ENCODE measurements at regions not wholly inside any gene's neighbourhood (a gene's known extent, or its start where the extent isn't known, plus 50 kb on each side); places are given as distances from the start of the nearest gene placed in this dataset.

GRCh38 chr12:131497966-131498365 lies 212.9 kb upstream of the SFSWAP start (continued):
- TF ChIP-seq CHD7 (IDR thresholded peaks at IDR 0.05; ENCODE audit: insufficient replicate concordance, low read length), result no peak

Data from H1 (cell line).